Endothelial cell (in vitro differentiated cells): ENCODE measurements at regions not wholly inside any gene's neighbourhood (a gene's known extent, or its start where the extent isn't known, plus 50 kb on each side); places are given as distances from the start of the nearest gene placed in this dataset.
"Not testable (repeated sequence)": the region's sequence is repeated elsewhere in the genome, so short reads cannot be mapped to it uniquely, and the experiment has no call there.

ENCODE experiments used
- DNase-seq: peaks from one replicate; pipeline ENCODE4 v3.0.0; 2021; ENCODE audit warnings: low spot score
- H3K27ac Mint-ChIP-seq: one replicate; pipeline ENCODE4 v1.8.0; 2021; ENCODE audit warnings: mixed read lengths, inconsistent platforms; ENCODE audit not compliant: unreplicated experiment
- H3K27me3 Mint-ChIP-seq: one replicate; pipeline ENCODE4 v1.8.0; 2021; ENCODE audit warnings: mild to moderate bottlenecking, moderate library complexity, mixed read lengths, inconsistent platforms; ENCODE audit not compliant: unreplicated experiment
- H3K36me3 Mint-ChIP-seq: one replicate; pipeline ENCODE4 v1.8.0; 2021; ENCODE audit warnings: mild to moderate bottlenecking, low read depth, mixed read lengths, inconsistent platforms; ENCODE audit not compliant: unreplicated experiment
- H3K4me1 Mint-ChIP-seq: one replicate; pipeline ENCODE4 v1.8.0; 2021; ENCODE audit warnings: mild to moderate bottlenecking, mixed read lengths, inconsistent platforms; ENCODE audit not compliant: unreplicated experiment
- H3K4me3 Mint-ChIP-seq: one replicate; pipeline ENCODE4 v1.8.0; 2021; ENCODE audit warnings: mild to moderate bottlenecking, mixed read lengths, inconsistent platforms; ENCODE audit not compliant: unreplicated experiment
- H3K9me3 Mint-ChIP-seq: one replicate; pipeline ENCODE4 v1.8.0; 2021; ENCODE audit warnings: mixed read lengths, inconsistent platforms; ENCODE audit not compliant: unreplicated experiment
- TF ChIP-seq, protein P1 (sequence below): fragments of 200-600 bp; sonication (generic); IDR thresholded peaks from one replicate; pipeline ENCODE4 v1.5.0; 2021; ENCODE audit warnings: antibody characterized with exemption; ENCODE audit not compliant: unreplicated experiment

- no peaks in the 10 kb centered on the region for H3K4me1 Mint-ChIP-seq
- H3K36me3 Mint-ChIP-seq, result no peaks in the 10 kb centered on the region
- no peak overlapping the region for H3K27ac Mint-ChIP-seq
- H3K9me3 Mint-ChIP-seq, result peaks cover 5% of the 10 kb centered on the region
- DNase-seq, result no peak
- H3K27me3 Mint-ChIP-seq, result no peaks in the 10 kb centered on the region
- TF ChIP-seq, protein P1, sequence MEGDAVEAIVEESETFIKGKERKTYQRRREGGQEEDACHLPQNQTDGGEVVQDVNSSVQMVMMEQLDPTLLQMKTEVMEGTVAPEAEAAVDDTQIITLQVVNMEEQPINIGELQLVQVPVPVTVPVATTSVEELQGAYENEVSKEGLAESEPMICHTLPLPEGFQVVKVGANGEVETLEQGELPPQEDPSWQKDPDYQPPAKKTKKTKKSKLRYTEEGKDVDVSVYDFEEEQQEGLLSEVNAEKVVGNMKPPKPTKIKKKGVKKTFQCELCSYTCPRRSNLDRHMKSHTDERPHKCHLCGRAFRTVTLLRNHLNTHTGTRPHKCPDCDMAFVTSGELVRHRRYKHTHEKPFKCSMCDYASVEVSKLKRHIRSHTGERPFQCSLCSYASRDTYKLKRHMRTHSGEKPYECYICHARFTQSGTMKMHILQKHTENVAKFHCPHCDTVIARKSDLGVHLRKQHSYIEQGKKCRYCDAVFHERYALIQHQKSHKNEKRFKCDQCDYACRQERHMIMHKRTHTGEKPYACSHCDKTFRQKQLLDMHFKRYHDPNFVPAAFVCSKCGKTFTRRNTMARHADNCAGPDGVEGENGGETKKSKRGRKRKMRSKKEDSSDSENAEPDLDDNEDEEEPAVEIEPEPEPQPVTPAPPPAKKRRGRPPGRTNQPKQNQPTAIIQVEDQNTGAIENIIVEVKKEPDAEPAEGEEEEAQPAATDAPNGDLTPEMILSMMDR, result no peak
- no peak overlapping the region for H3K4me3 Mint-ChIP-seq
Measured at GRCh38 chr9:117839862-117840261, 135.7 kb downstream of the TLR4 start.

DNA sequence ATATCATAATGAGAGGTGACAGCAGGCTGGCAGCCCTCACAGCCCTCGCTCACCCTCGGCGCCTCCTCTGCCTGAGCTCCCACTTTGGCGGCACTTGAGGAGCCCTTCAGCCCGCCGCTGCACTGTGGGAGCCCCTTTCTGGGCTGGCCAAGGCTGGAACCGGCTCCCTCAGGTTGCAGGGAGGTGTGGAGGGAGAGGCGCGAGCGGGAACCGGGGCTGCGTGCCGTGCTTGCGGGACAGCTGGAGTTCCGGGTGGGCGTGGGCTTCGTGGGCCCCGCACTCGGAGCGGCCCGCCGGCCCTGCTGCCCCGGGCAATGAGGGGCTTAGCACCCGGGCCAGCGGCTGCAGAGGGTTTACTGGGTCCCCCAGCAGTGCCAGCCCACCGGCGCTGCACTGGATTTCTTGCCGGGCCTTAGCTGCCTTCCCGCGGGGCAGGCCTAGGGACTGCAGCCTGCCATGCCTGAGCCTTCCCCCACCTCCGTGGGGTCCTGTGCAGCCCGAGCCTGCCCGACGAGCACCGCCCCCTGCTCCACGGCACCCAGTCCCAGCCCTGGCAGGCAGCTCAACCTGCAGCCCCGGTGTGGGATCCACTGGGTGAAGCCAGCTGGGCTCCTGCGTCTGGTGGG lies 147.7 kb downstream of the TLR4 start:
- H3K27ac Mint-ChIP-seq, H3K4me1 Mint-ChIP-seq, H3K9me3 Mint-ChIP-seq, DNase-seq, H3K4me3 Mint-ChIP-seq, H3K36me3 Mint-ChIP-seq, H3K27me3 Mint-ChIP-seq: not testable (repeated sequence)

GRCh38 chr9:117858561-117858960 lies 154.4 kb downstream of the TLR4 start:
- no peak for DNase-seq
- no peak overlapping the region for H3K27ac Mint-ChIP-seq
- no peaks in the 10 kb centered on the region for H3K9me3 Mint-ChIP-seq
- TF ChIP-seq, protein P1, result no peak
- H3K4me3 Mint-ChIP-seq, result no peak overlapping the region
- H3K4me1 Mint-ChIP-seq, result no peaks in the 10 kb centered on the region
- H3K27me3 Mint-ChIP-seq, result no peaks in the 10 kb centered on the region
- no peaks in the 10 kb centered on the region for H3K36me3 Mint-ChIP-seq

DNA sequence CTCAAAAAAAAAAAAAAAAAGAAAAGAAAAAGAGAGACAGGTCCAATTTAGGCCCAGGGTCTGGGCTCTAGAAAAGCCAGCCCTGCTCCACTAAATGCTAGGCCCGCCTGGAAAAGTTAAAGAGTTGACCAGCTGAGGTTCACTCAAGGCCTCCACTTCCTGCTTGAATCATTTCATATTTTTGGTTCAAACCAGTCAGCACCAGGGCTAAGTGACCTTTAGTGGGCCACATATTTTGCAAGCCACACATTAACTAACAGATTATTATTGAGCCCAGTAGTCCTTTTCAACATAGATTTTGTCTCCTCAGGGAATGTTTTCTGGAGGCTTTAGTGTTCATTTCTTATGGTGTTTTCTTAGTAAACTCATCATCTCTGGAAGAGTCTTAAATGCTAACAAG lies 156.6 kb downstream of the TLR4 start:
- no peak overlapping the region for H3K4me3 Mint-ChIP-seq
- no peaks in the 10 kb centered on the region for H3K27me3 Mint-ChIP-seq
- H3K27ac Mint-ChIP-seq, result no peak overlapping the region
- DNase-seq, result no peak
- TF ChIP-seq, protein P1, result no peak
- H3K9me3 Mint-ChIP-seq, result no peaks in the 10 kb centered on the region
- no peaks in the 10 kb centered on the region for H3K36me3 Mint-ChIP-seq
- H3K4me1 Mint-ChIP-seq, result no peaks in the 10 kb centered on the region

- TF ChIP-seq, protein P1, result no peak
- H3K4me3 Mint-ChIP-seq, result no peak overlapping the region
- H3K27ac Mint-ChIP-seq, result no peak overlapping the region
- no peaks in the 10 kb centered on the region for H3K27me3 Mint-ChIP-seq
- H3K36me3 Mint-ChIP-seq, result no peaks in the 10 kb centered on the region
- DNase-seq, result no peak
- no peaks in the 10 kb centered on the region for H3K4me1 Mint-ChIP-seq
- no peaks in the 10 kb centered on the region for H3K9me3 Mint-ChIP-seq
Measured at GRCh38 chr9:117864385-117865057, 160.3 kb downstream of the TLR4 start.
